Lower leg skin (tissue), 4 donors: ENCODE measurements at regions not wholly inside any gene's neighbourhood (a gene's known extent, or its start where the extent isn't known, plus 50 kb on each side); places are given as distances from the start of the nearest gene placed in this dataset.

Experiments
- DNase-seq, 2 donors: peaks; one replicate each; pipeline ENCODE4 v3.0.0-alpha.2; 2019; ENCODE audit warnings: low spot score in 2 of 2
- H3K4me3 ChIP-seq: fragments of 200-600 bp; sonication (generic); 2 replicates; pipeline ENCODE4 v1.5.1; 2017; ENCODE audit warnings: mild to moderate bottlenecking, low read depth; ENCODE audit not compliant: poor library complexity, severe bottlenecking
- POLR2A ChIP-seq, 2 donors: fragments of 450-650 bp; IDR thresholded peaks; one replicate each; pipeline ENCODE4 v1.6.1; 2016 to 2017; ENCODE audit warnings: antibody characterized with exemption in 2 of 2, mild to moderate bottlenecking in 1 of 2, moderate library complexity in 1 of 2
- WGBS, 2 donors: methylation state at CpG; one replicate each; pipeline ENCODE4 v1.1.5; 2018; 5-methylcytosine and 5-hydroxymethylcytosine counted together
- intact Hi-C: fragments of 100-400 bp; cut with DNase I; formaldehyde crosslinking; loops from one replicate; pipeline ENCODE4 v1.15.0; 2023; ENCODE audit warnings: low total_unique reads
- TF ChIP-seq, protein P1 (sequence below), 3 donors: fragments of 450-650 bp; IDR thresholded peaks; one replicate each; pipeline ENCODE4 v1.5.1; 2016; ENCODE audit warnings: antibody characterized with exemption in 3 of 3, mild to moderate bottlenecking in 3 of 3, moderate library complexity in 2 of 3

DNA sequence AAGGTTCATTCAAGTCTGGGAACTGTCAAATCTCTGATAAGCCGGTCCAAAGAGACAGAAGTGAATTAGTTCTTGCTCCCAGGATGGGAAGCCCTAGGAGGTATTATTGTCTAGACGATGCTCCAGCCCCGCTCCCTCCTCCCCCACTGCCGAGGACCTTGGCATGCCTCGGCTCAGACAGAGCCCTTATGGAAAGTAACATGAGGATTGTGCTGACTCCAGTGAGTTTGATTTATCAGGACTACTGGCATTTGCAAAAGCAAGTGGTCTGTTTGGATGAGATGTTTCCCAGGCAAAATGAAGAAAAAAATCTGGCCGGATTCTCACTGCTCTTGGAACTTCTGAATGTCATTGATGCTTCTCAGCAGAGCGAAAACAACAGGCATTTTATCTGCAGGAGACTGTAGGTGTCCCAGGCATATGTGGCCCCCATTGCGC lies 341.0 kb downstream of the ETS1 start:
- TF ChIP-seq, protein P1, sequence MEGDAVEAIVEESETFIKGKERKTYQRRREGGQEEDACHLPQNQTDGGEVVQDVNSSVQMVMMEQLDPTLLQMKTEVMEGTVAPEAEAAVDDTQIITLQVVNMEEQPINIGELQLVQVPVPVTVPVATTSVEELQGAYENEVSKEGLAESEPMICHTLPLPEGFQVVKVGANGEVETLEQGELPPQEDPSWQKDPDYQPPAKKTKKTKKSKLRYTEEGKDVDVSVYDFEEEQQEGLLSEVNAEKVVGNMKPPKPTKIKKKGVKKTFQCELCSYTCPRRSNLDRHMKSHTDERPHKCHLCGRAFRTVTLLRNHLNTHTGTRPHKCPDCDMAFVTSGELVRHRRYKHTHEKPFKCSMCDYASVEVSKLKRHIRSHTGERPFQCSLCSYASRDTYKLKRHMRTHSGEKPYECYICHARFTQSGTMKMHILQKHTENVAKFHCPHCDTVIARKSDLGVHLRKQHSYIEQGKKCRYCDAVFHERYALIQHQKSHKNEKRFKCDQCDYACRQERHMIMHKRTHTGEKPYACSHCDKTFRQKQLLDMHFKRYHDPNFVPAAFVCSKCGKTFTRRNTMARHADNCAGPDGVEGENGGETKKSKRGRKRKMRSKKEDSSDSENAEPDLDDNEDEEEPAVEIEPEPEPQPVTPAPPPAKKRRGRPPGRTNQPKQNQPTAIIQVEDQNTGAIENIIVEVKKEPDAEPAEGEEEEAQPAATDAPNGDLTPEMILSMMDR (IDR thresholded peaks at IDR 0.05), result no peak
- no peak for TF ChIP-seq POLR2A (IDR thresholded peaks at IDR 0.05)
- intact Hi-C loops, result no loop called here
- 59 to 61% methylated on average over 8 of the region's 8 CpGs for WGBS, 2 donors
- H3K4me3 ChIP-seq, result no peak overlapping the region
- peak in 1 of 2 donors; percentile 37 for DNase-seq

GRCh38 chr11:128244871-128245270 lies 342.5 kb downstream of the ETS1 start:
- intact Hi-C loops, result no loop called here
- H3K4me3 ChIP-seq, result no peak overlapping the region
- TF ChIP-seq, protein P1 (IDR thresholded peaks at IDR 0.05), result no peak
- no peak for TF ChIP-seq POLR2A (IDR thresholded peaks at IDR 0.05)
- DNase-seq, result no peak
- WGBS, 2 donors, result 93 to 94% methylated on average over 5 of the region's 5 CpGs

GRCh38 chr11:128242451-128242850 lies 344.9 kb downstream of the ETS1 start:
- 93 to 95% methylated on average over 1 of the region's 1 CpG for WGBS, 2 donors
- no peak for DNase-seq
- intact Hi-C loops, result no loop called here
- TF ChIP-seq POLR2A (IDR thresholded peaks at IDR 0.05), result no peak
- TF ChIP-seq, protein P1 (IDR thresholded peaks at IDR 0.05), result no peak
- no peak overlapping the region for H3K4me3 ChIP-seq

GRCh38 chr11:128240546-128240945 lies 346.8 kb downstream of the ETS1 start:
- TF ChIP-seq POLR2A (IDR thresholded peaks at IDR 0.05), result no peak
- TF ChIP-seq, protein P1 (IDR thresholded peaks at IDR 0.05), result no peak
- H3K4me3 ChIP-seq, result no peak overlapping the region
- intact Hi-C loops, result no loop called here
- WGBS, 2 donors, result 39 to 43% methylated on average over 6 of the region's 6 CpGs
- no peak for DNase-seq

DNA sequence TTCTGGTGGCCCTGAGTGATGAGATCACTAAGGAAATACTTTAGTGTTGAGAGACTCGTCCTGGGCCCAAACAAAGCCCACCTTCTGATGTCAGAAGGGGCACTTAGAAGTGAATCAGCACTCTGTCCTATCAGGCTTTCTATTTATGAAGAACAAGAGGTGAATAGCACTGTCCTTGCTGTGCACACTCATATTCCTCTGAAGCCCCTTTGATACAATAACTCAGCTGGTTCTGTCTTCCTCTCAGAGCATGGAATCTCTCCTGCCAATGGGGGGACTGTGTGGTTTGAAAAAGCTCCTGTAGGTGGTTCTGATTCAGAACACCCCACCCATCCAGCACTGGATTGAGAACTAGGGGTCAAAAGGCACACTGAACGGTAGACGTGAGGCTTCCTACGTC lies 348.1 kb downstream of the ETS1 start:
- DNase-seq, result no peak
- WGBS, 2 donors, result 84 to 91% methylated on average over 4 of the region's 4 CpGs
- intact Hi-C loops, result no loop called here
- no peak overlapping the region for H3K4me3 ChIP-seq
- TF ChIP-seq, protein P1 (IDR thresholded peaks at IDR 0.05), result no peak
- no peak for TF ChIP-seq POLR2A (IDR thresholded peaks at IDR 0.05)

DNA sequence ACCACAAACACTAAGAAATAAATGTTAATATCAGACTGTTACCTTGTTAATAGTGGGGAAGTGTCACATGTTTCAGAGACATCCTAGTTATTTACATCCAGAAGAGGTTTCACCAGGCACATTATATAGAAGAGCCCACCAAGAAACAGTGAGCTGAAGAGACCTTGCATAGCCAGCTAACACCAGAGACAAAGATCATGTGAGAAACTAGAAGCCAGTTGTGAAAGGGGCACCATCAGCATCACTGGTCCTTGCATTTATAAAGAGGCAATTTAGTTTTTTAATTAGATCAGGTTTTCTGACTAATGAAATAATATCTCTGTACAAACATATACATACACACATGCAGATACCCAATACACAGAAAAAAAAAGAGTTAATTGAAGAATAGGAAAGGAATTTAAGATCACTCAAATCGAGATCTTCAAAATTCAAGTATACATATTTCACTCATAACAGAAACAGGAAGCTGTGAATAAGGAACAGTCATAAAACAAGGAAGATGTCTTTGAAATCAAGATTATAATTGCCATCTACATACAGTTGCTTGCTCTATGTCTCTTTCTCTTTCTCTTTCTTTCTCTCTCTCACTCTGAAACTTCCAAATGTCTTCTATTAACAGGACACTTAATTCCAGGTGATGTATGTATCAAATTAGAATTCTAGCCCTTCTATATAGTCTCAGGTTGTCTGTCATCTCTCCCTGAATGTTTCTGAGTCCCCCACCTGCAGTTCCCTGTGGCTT lies 348.7 kb downstream of the ETS1 start:
- WGBS, 2 donors, result 42 to 48% methylated on average over 1 of the region's 1 CpG
- TF ChIP-seq, protein P1 (IDR thresholded peaks at IDR 0.05), result no peak
- TF ChIP-seq POLR2A (IDR thresholded peaks at IDR 0.05), result no peak
- DNase-seq, result no peak
- no peak overlapping the region for H3K4me3 ChIP-seq
- intact Hi-C loops, result no loop called here
